ENCODE measurements at regions not wholly inside any gene's neighbourhood (a gene's known extent, or its start where the extent isn't known, plus 50 kb on each side); places are given as distances from the start of the nearest gene placed in this dataset.

GRCh38 chr19:34595683-34596082 is 81.3 kb downstream of the SCGB2B2 start:
- WGBS, 3 donors = 75 to 89% (median 78%) methylated on average over 10 of the region's 10 CpGs
- no peaks in the 10 kb centered on the region for H3K27me3 ChIP-seq (ENCODE audit: insufficient read depth in 3 of 3, low read length in 2 of 3)
- no peaks in the 10 kb centered on the region for H3K36me3 ChIP-seq (ENCODE audit: insufficient read depth in 1 of 2, low read depth in 1 of 2)
- no peak for TF ChIP-seq CTCF (IDR thresholded peaks at IDR 0.05)
- DNase-seq = peak in 1 of 2 donors; percentile 40
- H3K4me1 ChIP-seq = peaks cover 15% of the 10 kb centered on the region
- intact Hi-C loops (cut with DNase I) = no loop called here
- H3K27ac ChIP-seq = no peak overlapping the region
- no peak for ATAC-seq
- no peaks in the 10 kb centered on the region for H3K9me3 ChIP-seq
- H3K4me3 ChIP-seq = no peak overlapping the region

DNA sequence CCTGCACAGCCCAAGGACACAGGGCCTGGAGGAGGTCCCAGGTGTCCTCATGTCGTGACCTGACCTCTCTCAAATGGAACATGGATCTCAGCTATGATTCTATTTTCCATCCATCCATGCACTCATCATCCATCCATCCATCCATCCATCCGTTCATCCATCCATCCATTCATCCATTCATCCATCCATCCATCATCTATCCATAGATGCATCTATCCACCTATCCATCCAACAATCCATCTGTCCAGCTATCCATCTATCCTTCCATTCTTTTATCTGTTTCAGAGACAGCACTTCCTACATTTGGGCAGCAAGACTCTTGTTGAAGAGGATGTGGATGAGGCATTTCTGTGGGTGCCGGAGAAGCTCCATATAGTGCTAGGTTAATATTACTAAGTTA is 86.7 kb downstream of the SCGB2B2 start:
- Histone ChIP-seq H3K9me3 (no peaks in the 10 kb centered on the region), H3K27me3 (ENCODE audit: insufficient read depth in 3 of 3, low read length in 2 of 3) (no peaks in the 10 kb centered on the region), H3K4me3 (no peak overlapping the region), H3K36me3 (ENCODE audit: insufficient read depth in 1 of 2, low read depth in 1 of 2) (no peaks in the 10 kb centered on the region), H3K4me1 (peaks cover 12% of the 10 kb centered on the region), H3K27ac (no peak overlapping the region)
- TF ChIP-seq CTCF (IDR thresholded peaks at IDR 0.05) = no peak
- 89 to 96% (median 90%) methylated on average over 3 of the region's 3 CpGs for WGBS, 3 donors
- ATAC-seq (no peak), DNase-seq (no peak)
- intact Hi-C loops (cut with DNase I) = no loop called here

DNA sequence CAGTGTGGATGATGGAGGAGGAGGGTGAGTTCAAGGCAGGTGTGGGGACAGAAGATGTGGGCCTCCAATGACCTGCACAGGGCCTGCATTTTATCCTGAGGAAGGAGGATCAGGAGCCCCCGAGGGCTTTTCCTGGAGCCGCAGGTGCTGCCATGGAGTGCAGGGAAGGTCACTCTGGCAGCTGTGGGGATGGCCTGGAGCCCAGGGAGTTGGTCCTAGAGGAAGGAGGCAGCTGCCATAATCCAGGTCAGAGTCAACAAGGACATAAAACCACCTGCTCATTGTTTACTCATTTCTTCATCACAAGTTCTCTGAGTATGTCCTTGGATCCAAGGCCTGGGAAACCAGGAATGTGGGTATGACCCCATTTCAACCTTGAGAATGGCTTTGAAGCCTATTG is 87.2 kb downstream of the SCGB2B2 start:
- peaks cover 7% of the 10 kb centered on the region for H3K4me1 ChIP-seq
- ATAC-seq (no peak), DNase-seq (no peak)
- H3K36me3 ChIP-seq (ENCODE audit: insufficient read depth in 1 of 2, low read depth in 1 of 2) = no peaks in the 10 kb centered on the region
- H3K27ac ChIP-seq = no peak overlapping the region
- no peaks in the 10 kb centered on the region for H3K9me3 ChIP-seq
- H3K4me3 ChIP-seq = no peak overlapping the region
- H3K27me3 ChIP-seq (ENCODE audit: insufficient read depth in 3 of 3, low read length in 2 of 3) = no peaks in the 10 kb centered on the region
- 26 to 54% (median 50%) methylated on average over 2 of the region's 2 CpGs for whole genome bisulfite sequencing, 3 donors
- no peak for TF ChIP-seq CTCF (IDR thresholded peaks at IDR 0.05)
- intact Hi-C loops (cut with DNase I) = no loop called here

- intact Hi-C loops (cut with DNase I) = no loop called here
- ATAC-seq (no peak), DNase-seq (no peak)
- 92 to 93% (median 92%) methylated on average over 2 of the region's 2 CpGs for WGBS, 3 donors
- TF ChIP-seq CTCF (IDR thresholded peaks at IDR 0.05) = no peak
- Histone ChIP-seq H3K27me3 (ENCODE audit: insufficient read depth in 3 of 3, low read length in 2 of 3) (no peaks in the 10 kb centered on the region), H3K36me3 (ENCODE audit: insufficient read depth in 1 of 2, low read depth in 1 of 2) (no peaks in the 10 kb centered on the region), H3K4me3 (no peak overlapping the region), H3K9me3 (no peaks in the 10 kb centered on the region), H3K4me1 (peaks cover 1% of the 10 kb centered on the region), H3K27ac (no peak overlapping the region)
These were observed 88.1 kb downstream of the SCGB2B2 start for GRCh38 chr19:34588846-34589245.

DNA sequence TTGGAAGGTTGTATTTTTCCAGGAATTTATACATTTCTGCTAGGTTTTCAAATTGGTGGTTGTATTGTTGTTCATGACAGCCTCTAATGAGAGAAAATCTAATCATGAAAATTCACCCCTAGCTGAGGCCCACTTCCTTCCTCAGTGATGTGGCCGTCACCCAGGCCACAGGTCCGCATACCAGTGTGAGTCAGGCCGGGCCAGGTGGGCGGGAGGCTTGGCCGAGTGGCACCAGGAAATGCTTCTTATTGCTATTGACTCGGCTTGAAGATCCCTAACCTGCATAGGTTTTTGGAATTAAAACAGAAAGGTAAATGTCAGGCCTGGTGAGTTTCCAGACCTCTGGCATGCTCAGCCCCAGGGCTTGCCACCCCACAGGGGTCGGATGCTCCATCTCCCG is 88.7 kb downstream of the SCGB2B2 start:
- 79 to 87% (median 84%) methylated on average over 8 of the region's 8 CpGs for WGBS, 3 donors
- Histone ChIP-seq H3K27me3 (ENCODE audit: insufficient read depth in 3 of 3, low read length in 2 of 3) (no peaks in the 10 kb centered on the region), H3K4me1 (no peaks in the 10 kb centered on the region), H3K4me3 (no peak overlapping the region), H3K36me3 (ENCODE audit: insufficient read depth in 1 of 2, low read depth in 1 of 2) (no peaks in the 10 kb centered on the region), H3K27ac (no peak overlapping the region), H3K9me3 (no peaks in the 10 kb centered on the region)
- TF ChIP-seq CTCF (IDR thresholded peaks at IDR 0.05) = no peak
- DNase-seq = no peak
- no peak for ATAC-seq
- intact Hi-C loops (cut with DNase I) = no loop called here
